NCI-H2081 (cell line): ENCODE measurements at regions not wholly inside any gene's neighbourhood (a gene's known extent, or its start where the extent isn't known, plus 50 kb on each side); places are given as distances from the start of the nearest gene placed in this dataset.
"Not testable (repeated sequence)": the region's sequence is repeated elsewhere in the genome, so short reads cannot be mapped to it uniquely, and the experiment has no call there.

ENCODE experiments used
- DNase-seq, 2 experiments: peaks; one replicate each; lab custom pipeline; 2025; lab: John Stamatoyannopoulos, UW

DNA sequence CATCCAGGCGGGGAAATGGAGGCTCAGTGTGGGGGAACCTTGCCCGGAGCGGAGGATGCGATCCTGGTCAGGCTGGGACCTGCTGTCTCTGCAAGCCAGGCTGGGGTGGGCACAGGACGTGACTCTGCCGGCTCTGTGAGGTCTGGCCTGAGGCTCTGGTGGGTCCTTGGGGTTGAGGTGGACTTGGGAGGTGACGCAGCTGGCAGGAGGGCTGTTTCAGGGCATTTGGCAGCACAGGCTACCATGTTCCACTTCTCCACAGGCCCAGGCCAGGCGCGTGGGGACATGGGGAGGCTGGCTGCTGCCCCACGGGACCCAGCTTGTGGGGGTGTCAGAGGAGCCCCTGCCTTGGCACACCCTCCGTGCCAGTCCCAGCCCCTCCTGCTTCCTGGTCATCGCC lies 1199.7 kb downstream of the BRD1 start:
- DNase-seq: no peak

DNA sequence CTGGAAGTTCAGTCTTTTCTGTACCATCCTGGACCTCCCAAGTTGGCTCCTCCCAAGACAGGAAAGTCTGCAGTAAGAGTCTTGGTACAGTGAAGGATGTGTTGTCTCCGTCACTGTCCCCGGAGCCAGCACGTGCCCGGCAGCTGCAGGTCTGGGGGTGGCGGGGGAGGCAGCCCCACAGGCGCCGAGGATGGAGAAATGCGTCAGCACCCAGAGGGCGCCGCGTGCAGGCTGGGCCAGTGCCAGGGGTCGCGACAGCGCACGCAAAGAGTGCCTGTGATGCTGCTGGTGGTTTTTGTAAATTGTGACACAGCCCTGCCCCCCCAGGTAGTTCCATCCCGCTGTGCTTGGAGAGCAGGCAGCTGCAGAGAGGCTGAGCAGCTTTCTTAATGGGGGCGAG lies 1200.5 kb downstream of the BRD1 start:
- DNase-seq: no peak

DNA sequence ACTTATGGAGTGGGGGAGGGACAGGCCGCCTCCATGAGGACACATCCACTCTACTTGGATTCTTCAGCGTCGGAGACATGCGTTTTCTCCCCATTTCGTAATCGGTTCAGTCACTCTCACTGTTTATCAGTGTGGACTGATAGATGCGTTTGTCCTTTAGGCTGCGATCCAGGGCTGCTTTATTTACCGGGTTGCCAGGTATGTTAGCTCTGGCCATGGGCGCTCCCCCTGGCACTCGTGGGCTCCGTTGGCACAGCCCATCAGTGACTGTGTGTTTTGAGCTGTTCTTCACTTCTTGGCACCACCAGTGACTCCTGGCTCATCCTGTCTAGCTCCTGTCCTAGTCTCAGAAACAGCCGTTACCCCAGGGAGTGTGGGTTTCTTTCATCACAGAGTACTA lies 1203.3 kb downstream of the BRD1 start:
- DNase-seq: no peak

DNA sequence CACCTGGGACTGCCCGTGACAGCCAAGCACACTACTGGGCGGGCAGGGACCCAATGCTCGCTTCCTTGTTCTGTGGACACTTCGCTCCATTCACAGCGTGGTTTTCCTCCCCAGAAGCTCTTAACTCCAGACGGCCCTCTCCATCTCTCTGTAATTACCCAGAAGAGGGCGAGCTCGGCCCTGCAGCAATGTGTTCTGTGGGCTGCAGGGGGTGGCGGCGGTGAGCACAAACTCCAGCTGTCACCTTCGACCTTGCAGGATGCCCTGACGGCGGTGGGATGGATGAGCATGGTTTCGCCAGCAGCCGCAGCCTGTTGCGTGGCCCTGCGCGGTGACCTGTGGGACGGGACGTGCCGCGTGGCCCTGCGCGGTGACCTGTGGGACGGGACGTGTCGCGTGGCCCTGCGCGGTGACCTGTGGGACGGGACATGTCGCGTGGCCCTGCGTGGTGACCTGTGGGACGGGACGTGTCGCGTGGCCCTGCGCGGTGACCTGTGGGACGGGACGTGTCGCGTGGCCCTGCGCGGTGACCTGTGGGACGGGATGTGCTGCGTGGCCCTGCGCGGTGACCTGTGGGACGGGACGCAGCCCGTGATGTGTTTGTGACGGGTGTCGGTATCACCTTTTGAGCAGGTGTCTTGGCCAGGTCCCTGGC lies 1204.7 kb downstream of the BRD1 start:
- no peak for DNase-seq

DNA sequence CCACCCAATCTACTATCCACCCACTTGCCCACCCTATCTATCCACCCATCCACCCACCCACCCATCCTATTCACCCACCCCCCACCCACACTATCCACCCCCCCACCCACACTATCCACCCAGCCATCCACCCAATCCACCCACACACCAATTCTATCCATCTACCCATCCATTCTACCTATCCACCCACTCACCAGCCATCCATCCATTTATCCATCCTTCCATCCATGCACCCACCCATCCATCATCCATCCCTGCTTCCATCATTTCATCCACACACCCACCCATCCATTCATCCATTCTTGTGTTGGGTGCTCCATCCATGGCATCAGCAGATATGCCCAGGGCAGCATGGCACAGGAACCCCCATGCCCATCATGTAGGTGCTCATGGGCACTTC lies 1206.6 kb downstream of the BRD1 start:
- DNase-seq: no peak

DNA sequence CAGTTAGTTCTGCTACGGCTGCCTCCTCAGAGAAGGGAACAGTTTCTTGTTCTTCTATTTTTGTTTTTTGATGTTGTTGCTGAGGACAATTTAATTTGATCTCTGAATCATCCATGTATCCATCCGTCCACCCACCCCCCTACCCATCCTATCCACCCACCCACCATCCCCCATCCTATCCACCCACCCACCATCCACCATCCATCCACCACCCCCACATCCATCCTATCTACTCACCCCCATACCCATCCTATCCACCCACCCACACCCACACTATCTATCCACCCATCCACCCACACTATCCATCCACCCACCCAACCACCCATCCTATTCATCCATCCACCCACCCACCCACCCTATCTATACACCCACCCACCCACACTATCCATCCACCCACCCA lies 1207.2 kb downstream of the BRD1 start:
- not testable (repeated sequence) for DNase-seq

DNA sequence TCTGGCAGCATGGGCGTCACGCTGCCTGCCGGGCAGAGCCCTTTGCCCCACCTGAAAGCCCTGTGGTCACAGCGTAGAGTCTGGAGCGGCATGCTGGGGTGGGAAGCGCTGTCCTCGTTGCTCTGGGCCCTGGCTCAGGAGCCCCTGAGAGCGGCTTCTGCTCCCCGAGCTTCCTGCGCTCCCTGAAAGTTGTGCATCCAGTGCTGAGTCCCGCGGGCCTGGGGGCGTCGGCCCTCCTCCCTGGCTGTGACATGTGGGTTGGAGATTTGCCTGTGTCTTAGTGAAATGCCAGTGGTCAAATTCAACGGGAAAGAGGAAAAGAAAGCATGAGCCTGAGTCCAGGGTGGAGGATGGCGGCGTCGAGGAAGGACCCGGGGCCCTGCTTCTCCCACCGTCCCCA lies 1208.0 kb downstream of the BRD1 start:
- no peak for DNase-seq

DNA sequence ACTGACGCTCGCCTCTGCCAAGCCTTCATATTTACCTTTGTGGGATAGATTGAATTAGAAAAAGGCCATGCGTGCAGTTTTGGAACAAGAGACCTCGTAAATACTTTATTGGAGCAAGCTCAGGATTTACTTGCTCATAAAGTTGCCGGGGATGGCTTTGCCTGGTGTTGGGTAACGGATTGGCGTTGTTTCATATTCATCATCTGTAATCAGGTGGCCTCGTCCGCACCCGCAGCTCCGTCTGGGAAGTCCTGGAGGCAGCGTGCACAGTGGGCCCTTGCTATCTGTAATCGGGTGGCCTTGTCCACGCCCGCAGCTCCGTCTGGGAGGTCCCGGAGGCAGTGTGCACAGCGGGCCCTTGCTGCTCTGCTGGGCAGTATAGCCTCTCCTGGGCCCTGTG lies 1209.3 kb downstream of the BRD1 start:
- no peak for DNase-seq

DNA sequence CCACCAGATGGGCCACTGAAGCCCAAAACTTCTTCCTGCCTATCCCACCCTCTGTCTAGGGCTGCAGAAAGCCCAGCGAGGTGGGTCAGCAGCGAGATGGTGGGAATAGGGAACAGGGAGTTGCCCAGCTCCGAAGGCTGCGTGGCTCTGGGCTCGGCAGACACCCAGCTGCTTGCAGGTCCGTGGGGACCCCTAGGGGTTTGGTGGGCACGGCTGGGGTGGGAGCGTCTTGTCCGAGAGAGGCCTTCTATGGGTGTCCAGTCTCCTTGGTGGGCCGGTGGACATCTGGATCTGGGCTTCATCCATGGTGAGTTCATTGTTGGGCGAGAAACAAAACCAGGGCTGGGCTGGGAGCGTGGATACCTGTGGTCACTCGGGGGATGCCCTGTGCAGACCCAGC lies 1211.0 kb downstream of the BRD1 start:
- no peak for DNase-seq

DNA sequence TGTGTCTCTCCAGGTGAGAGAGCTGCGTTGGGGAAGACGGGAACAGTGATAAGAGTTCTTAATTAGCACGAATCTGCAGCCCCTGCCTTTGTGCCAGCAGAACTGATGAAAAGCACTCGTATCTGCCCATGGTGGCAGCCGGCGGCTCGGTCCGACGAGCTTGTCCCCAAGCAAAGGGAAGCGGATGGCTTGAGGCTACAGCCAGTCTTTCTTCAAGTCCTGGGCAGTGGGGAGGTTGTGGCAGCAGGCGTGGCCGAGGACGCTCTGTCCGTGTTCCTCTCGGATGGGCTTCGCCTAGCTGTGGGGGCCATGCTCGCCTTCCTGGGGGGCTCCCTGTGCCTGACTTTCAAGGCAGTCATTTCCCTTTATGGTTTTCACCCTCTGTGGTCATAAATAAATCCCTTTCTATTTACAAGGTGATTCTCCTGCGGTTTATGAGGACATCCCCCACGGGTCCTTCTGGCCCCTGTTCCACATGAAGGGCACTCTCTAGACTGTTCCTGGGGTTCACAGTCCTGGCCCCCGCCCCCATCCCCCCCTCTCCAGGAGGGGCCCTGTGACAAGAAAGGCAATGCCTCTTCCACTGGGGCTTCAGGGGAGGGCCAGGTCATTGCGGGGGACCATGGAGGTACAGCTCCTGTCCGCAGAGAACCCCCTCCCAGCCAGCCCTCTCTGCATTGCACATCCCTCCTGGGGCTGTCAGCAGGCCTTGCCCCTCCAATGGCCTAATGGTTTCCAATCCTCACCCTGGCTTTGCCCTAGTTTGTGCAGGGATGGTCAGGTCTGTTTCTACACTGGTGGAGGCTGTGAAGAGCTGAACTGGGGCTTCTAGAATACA lies 1212.3 kb downstream of the BRD1 start:
- DNase-seq: no peak

DNA sequence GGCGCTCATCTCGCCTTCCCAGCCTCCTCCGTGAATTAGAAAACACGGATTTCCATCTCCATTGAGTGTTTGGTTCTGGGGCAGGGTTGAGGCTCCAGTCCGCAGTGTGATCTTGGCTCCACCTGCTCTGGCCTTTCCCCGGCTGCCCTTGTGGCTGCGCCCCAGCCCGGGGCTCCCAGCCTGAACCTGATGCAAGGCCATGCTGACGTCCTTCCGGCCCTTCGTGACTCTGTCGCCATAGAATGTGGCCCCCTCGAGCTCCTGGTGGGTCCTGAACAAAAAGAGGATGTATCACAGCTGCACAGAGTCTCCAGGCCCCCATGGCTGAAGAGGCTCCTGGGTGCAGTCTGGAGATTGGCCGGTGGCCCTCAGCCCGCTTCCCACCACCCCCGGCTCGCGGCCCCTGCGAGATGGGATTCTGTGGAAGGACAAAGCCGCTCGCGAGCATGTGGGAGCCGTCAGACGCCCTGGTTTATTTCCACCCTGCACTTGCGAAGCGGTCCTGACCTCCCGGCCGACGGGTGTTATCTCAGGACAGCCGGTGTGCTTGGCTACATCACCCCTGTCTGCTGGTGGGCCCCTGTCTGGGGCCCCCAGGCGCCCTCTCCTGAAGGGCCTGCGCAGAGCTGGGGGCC lies 1214.0 kb downstream of the BRD1 start:
- DNase-seq: no peak

DNA sequence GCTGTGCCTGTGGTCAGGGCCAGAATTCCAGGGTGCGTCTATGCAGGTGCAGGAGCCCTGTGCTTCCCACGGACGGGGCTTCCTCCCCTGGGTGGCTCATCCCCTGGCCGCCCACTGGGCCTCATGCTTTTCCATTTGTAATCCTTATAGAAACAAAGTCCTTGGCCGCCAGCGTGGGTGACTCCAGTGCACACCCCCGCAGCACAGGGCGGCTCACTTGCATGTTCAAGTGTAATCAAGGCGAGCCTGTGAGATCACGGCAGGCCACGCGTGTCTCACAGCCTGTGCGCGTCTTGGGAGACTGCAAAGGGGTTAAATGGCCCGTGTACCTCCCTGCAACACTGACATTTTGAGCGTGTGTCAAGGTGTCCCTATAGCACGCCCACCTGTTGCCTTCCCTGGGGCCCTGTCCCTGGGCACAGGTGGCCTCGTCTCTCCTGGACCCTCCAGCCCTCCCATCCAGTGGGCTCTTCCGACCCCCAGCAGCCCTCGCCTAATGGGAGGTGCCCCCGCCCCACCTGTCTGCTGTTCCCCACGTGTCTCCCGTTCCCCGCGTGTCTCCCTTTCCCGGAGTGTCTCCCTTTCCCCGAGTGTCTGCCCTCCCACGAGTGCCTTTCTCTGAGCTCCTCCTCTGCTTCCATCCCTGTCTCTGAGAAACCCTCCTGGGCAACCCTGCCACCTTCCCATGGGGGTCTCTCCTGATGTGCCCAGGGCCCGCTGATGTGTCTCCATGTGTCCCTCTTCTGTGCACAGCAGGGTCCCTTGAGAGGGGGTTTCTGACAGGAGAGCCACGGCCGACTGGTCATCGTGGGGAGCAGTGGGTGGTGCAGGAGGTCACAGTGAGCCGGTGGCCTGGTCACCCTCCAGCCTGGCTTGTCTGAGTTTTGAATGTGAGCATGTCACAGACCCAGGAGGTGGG lies 1215.3 kb downstream of the BRD1 start:
- no peak for DNase-seq

DNA sequence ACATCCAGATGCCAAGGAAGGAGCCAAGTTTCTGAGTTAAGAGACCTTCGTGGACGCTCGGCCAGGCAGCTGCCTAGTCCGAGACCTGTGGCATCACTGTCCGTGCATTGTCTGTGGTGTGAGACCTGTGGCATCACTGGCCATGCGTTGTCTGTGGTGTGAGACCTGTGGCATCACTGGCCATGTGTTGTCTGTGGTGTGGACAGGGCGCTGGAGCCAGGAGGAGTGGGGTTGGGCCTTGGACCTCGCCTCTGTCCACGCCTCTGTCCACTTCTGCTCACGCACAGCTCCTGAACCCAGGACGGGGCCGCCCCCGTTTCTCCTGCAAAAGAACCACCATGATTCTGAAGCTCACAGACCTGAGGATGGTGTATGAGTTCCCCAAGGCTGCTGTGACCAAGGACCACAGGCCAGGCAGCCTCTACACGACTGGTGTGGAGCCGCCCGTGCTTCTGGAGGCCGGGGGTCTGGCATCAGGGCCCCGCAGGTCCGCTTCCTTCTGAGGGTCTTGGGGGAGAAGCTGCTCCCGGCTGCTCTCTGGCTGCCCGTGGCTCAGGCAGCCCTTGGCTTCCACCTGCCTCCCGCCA lies 1218.3 kb downstream of the BRD1 start:
- DNase-seq: no peak

DNA sequence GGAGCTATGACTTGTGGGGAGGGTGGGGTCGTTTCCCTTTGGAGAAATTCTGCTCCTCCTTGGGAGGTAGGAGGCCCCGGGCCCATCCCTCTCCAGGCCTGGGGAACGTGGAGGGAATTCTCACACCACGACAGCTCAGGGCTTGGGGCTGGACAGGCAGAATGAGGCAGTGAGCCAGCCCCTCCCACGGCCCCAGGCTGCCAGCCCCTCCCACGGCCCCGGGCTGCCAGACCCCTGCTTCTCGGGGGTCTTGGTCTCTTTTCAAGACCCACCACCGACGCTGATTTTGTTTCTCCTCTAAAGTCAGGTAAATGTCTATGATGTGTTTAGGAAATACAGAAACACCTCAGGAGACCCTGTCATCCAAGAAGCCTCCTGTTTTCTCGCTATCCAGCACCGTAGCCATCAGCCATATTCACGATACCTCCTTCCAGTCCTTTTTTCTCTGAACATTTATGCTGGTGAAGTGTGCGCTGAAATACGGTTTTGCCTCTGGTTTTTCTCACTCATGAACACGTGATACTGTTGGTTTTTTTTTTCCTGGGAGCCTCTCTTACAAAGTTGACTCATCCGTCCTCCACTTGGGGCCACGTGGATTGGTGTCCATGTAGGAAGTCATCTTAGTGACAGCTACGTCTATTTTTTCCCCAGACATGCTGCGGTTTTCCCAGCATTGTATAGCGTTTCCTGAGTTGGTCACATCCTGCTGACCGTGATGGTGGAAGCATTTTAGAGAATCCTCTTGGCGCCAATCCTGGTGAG lies 1219.6 kb downstream of the BRD1 start:
- DNase-seq: no peak

DNA sequence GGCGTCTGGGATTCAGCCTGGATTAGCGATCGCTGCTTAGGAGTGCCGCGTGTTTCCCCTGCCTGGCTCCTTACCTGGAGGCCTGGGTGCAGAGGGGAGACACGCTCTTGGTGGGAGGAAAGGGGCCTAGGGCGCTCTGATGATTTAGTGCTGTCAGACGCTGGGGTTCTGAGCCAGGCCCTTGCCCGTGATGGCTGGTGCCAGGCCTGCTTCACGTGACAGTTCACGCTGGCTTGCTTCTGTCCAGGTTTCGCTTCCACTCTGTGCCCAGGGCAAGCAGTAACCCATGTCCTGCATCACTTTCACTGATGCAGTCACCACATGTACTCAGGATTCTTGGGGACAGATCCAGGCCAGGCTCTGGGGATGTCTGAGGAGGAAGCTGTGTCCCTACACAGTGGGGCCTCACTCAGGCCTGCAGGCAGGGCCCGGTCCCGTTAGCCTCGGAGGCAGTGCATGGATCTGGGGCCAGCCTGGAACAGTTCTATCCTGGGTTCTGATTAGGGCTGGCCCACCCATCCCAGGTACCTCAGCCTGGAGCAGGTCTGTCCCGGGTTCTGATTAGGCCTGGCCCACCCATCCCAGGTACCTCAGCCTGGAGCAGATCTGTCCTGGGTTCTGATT lies 1220.9 kb downstream of the BRD1 start:
- DNase-seq: no peak

DNA sequence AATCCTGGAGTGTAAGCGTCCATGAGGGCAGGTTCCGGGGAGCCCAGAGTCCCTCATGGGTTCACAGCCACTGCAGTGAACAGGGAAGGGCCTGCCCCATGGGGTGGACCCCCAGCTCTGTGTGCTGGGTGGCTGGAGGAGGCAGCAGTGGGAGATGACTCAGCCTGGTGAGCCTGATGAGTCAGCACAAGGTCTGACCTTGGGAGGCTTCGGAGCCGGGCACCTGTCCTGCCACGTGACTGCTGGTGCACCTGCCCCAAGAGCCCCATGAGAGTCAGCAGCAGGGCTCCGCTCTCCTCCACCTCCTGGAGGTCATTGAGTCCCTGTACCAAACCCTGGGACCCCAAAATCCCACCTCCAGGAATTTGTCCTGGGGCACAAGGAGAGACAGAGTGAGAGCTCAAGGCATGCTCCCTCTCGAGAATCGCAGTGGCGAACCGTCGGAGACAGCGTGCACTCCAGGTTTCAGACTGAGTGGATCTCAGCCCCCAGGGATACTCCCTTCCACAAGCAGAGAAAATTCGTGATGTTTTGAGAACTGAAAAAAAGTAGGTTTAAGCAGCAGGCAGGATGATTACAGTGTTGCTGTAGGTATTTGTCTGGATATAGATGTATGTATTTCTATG lies 1221.7 kb downstream of the BRD1 start:
- DNase-seq: no peak

DNA sequence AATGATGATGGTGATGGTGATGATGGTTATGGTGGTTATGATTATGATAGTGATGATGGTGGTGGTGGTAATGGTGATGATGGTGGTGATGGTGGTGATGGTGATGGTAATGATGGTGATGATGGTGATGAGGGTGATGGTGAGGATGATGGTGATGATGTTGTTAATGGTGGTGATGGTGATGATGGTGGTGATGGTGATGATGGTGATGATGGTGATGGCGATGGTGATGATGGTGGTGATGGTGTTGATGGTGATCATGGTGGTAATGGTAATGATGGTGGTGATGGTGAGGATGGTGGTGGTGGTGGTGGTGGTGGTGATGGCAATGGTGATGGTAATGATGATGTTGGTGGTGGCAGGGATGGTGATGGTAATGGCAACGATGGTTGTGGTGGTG lies 1222.5 kb downstream of the BRD1 start:
- no peak for DNase-seq

DNA sequence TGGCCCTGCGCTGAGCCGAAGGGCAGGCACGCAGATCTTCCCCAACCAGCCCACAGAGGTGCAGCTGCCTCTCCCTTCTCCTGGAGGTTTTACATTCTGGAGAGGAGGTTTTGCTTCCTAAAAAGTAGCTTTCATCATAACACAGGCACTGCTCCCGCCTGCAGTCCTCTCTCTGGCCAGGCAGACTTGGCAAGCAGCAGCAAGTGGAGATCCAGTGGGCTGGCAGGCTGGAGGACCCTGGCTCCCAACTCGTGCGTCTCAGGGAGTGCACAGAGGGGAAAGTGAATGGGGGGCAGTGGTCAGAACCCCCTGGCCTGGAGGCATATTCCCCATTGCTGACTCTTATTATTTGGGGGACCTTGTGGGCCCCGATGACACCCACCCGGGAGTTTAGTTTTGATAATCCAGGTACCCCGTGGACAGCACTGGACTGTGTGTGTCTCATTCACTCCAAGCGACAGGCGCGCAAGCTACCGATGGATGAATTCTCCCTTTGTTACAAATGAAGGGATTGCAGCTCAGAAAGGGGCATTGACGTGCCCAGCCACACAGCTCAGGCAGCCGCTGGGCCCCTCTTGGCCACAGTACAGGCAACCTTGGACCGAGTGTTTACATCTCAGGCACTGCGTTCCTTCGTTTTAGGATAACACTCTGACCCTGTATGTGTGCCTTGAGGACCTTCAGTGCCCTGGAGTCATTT lies 1223.9 kb downstream of the BRD1 start:
- no peak for DNase-seq

DNA sequence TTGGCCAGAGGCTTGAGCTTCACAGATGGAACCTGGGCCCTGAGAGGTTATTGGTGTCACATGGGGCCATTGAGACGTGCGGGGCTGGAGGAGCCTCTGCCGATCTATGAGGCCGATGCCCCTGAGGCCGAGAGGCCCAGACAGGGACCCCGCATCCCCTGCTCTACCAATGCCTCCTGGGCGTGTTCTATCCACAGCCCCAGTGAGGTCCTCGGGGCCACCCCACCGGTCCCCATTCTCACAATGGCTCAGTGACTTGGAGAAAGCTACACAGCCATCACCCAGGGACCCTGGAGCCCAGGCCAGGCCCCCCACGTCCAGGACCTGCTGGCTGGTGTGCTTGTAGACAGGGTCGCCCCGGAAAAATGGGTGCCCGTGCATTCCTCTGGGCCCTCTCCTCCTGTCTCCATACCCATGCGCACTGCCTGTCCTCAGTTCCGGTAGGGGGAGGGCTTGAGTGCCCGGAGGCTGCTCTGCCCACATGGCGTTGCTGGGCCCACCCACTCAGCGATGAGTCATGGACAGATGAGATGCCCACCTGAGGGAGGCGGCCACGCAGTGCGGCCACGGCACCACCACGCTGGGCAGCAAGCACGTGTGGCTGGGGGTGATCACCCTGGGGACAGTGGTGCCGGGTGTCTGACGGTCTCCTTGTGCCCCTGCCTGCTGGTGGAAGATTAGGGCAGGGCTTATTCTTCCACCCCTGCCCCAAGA lies 1224.7 kb downstream of the BRD1 start:
- DNase-seq: no peak
